AG08396 (cell line): ENCODE measurements at regions not wholly inside any gene's neighbourhood (a gene's known extent, or its start where the extent isn't known, plus 50 kb on each side); places are given as distances from the start of the nearest gene placed in this dataset.
A peak's percentile ranks its signal among the peaks of the same experiment; 100 is the strongest.
"Not testable (repeated sequence)": the region's sequence is repeated elsewhere in the genome, so short reads cannot be mapped to it uniquely, and the experiment has no call there.

Experiments
- DNase-seq: peaks from one replicate; pipeline ENCODE4 v3.0.0; 2012; ENCODE audit warnings: low spot score, mixed read lengths

- DNase-seq = no peak
Measured at GRCh38 chr12:75865315-75865714, 166.3 kb downstream of the PHLDA1 start.

DNA sequence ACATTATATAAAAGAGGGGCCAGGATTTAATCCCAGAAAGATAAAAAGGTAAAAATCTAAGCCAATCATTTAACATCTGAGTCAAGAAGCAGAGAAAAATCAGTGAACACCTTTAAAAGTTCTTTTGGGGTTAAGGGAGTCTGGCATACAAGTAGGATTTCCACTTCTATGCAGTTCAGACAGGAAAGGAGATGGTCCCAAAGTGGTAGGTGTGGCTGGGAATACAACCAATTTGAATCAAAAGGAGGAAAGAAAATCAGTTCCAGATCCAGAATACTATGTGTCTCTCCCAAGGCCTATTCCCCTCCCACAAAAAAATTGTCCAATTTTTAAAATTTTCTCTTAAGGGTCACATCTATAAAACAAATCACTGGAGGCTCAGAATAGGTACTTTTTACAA, 167.4 kb downstream of the PHLDA1 start:
- DNase-seq = no peak

- DNase-seq = no peak
Measured at GRCh38 chr12:75863533-75863932, 168.0 kb downstream of the PHLDA1 start.

DNA sequence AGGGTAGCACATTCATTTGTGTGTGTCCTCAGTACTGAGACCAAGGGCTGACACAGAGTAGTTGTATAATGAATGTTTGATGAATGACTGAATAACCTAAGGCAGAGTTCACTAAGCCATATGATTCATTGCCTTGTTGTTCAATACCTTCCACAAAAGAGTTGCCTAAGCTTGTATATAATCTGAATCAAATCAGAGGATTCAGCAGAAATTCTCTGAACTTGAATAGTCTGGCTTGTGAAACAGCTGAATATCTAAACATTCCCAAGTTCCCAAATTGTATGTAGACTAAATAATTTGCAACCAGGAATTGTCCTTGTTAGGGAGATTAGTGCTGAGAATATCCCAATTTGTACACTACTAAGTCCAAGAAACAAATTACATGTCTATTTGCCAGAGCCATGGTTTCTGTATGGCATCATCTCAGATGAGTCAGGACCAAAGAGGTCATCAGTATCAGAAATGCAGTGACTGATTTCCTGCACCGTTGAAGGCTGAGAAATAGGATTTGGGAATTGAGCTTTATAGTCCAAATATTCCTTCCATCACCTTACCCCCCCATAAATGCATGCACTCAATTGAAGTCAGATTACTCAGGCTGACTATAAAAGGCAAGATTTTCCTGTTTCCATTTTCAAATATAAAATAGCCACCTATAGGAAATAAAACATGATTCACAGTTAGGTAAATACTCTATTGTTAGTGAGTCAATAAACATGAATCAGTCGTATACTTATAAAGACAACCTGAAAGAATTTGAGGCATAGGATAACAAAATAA, 168.7 kb downstream of the PHLDA1 start:
- DNase-seq = peak; percentile 34

- DNase-seq = no peak
Measured at GRCh38 chr12:75859868-75860267, 171.7 kb downstream of the PHLDA1 start.

DNA sequence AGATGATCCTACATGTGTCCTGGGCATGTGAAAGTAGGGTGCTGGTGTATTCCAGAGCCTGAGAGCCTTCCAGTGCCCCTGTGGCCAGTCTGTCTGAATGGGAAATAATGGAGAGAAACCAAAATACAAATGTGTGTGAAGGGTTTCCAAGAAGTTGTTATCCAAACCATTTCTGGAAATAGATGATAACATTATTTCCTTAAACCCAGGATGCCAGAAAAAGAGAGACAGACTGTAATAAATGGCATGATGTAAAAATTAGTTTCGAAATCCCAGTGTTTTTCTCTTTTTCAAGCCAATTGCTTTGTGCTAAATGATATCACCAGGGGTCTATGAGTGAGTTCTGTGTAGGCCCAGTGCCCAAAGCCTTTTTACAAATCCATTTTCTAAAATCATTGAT, 175.3 kb downstream of the PHLDA1 start:
- DNase-seq = no peak

DNA sequence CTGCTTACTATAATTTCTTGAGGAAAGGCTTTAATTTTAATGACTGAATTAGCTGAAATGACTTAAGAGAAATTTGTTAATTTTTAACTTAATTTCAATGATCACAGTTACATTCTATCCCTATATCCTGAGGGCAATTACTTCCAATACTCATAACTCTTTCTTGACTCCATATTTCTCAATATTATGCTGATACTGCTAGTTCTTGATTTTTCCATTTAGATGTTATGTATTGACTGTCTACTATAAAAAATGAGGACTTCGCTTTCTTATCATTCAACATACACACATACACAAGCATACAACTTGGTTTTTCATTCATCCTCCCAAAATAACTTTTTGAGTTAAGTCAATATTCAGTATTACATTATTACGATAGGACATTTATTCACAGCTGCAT, 176.2 kb downstream of the PHLDA1 start:
- DNase-seq = no peak

DNA sequence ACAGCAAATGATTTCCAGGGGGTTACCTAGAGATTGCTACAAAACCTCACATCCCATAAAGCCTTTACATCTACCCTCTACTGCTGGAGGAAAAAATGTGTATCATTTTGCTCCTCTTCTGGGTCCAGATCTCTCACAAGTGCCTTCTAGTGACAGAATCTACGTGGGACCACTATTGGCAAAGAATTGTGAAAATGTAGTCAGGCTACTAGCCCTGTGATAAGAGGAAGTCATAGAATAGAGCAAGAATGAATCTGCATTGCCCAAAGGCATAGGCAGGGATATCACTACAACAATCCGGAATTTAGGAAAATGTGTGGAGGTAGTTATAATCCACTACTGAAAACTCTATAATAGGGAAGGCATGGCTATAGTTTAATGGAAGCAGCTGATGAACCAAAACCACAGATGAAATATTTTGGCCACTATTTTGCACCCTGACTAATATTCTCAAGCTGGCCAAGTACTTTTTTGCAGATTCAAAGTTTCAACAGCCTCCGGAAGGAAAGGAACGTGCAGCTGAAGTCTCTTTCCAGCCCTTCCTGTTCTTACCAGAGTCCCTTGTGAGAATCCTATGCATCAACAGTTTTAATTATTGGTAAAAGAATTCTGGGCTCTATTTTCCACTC, 176.8 kb downstream of the PHLDA1 start:
- no peak for DNase-seq

GRCh38 chr12:75854137-75854536, 177.4 kb downstream of the PHLDA1 start:
- DNase-seq = not testable (repeated sequence)

DNA sequence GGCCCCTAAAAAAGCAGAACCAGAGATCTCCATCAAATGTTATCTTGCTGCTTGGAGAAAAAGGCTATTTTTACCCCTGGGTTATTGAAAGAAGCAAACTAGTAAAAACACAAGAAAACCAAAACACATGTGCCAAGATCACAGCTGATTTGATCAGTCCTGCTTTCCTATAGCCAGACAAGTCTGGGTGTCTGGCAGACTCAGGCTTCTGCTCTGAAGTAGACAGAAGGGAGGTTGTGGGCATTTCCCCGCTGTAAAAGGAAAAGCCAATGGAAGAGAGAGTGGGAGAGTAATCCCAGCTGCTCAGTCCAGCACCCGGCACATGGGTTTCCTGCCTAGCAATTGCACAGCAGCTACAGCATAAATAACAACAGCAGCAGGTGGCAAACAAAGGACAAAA, 177.9 kb downstream of the PHLDA1 start:
- DNase-seq = no peak

DNA sequence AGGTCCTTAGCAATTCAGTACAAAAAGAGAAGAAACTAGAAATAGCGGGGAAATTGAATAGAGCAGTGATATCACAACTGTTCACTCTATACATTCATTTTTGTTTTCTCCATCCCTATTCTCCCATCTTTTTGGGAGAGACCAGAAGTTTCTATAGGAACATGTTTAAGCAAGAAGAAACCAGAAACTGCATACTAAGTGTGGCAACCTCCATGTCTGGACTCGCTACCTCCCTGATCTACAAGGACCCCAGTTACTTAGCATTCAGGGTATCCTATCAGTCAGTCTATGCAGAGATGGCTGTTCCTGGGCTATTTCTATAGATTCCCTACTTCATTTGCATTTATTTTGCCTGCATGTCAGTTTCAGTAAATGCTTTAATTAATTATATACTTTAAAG, 178.6 kb downstream of the PHLDA1 start:
- no peak for DNase-seq

DNA sequence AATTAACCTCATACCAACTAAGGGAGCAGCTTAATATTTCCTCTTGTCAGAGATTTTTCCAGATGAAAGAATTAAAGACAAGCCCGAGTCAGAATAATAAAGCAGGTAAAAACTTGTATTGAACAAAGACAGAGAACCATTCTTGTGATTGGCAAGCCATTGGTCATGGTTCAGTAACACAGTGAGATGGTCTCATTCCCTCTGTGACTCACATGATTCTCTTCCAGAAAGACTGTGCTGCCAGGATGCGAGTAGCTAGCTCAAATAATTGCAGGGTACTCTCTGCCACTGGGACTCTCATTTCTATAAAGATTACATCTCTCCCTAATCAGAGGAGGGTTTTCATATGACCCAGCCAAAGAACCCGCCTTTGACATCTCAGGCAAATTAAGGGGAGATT, 179.4 kb downstream of the PHLDA1 start:
- DNase-seq = no peak

- DNase-seq = peak; percentile 16
Measured at GRCh38 chr12:75850721-75851462, 180.7 kb downstream of the PHLDA1 start.

DNA sequence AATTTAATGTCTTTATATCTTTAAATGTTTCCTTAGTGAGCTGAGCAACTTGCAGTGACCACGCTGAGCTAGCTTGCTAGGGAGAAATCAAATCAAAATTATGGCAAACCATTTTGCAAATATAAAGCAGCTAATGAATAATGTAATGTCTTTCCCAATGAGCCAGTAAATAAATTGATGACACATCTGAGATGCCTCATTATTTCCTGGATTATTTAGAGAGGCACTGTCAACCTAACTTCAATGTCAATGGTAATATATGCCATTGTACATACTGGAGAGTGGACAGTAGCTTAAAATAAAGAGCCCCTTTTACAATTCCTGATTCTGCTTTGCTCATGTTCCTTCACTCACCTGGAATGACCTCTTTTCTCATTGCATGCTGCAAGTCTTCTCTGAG, 182.6 kb downstream of the PHLDA1 start:
- no peak for DNase-seq

- no peak for DNase-seq
Measured at GRCh38 chr12:75848431-75848925, 183.1 kb downstream of the PHLDA1 start.

- no peak for DNase-seq
Measured at GRCh38 chr12:75846102-75846501, 185.5 kb downstream of the PHLDA1 start.

GRCh38 chr12:75844985-75845384, 186.6 kb downstream of the PHLDA1 start:
- DNase-seq = no peak

DNA sequence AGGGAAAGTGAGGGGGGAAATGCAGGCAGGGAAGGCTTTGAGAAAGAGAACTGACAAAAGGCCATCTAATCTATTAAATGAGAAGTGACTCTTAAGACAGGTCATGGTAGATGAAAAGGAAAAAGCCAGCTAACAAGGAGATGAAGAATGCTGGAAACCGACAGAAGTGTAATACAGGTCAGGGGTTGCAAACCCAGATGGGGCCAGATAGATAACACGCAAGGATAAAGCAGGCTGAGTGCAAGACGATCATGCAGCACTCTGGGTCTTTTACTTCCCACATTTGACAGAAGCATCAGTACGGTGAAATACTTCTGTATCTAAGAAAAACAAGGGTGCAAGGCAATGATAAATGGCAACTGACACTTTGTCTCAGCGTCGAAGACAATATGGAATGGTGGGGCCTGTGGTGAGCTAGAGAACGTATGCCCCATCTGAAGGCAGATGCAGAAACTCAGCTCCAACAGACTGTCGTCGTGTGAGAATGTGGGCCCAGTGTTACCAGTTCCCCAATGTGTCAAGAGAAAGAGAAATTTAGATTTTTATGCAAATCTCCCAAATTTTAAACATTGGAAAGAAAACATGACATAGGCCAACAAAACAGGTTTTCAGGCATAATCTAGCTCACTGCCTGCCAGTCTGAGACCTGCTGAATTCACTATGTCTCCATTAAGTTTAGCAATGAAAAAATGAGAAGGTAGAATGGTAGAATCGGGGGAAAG, 187.4 kb downstream of the PHLDA1 start:
- DNase-seq = no peak

- DNase-seq = no peak
Measured at GRCh38 chr12:75842090-75842489, 189.5 kb downstream of the PHLDA1 start.

- DNase-seq = no peak
Measured at GRCh38 chr12:75840994-75841355, 190.6 kb downstream of the PHLDA1 start.

DNA sequence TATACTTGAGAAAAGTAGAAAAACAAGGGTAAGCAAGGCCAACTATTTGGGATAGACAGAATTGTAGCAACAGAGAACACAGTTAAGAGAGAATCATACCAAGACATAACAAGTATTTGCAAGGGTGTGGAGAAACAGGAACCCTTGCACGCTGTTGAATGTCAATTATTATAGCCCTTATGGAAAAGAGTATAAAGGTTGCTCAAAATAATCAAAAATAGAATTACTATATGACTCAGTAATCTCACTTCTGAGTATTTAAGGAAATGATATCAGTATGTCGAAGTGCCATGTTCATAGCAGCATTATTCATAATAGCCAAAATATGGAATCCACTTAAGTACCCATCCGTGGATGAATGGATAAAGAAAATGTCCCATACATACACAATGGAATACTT, 193.3 kb downstream of the PHLDA1 start:
- DNase-seq = no peak

GRCh38 chr12:75837700-75838099, 193.9 kb downstream of the PHLDA1 start:
- no peak for DNase-seq
